GM19035 (cell line): ENCODE measurements at regions not wholly inside any gene's neighbourhood (a gene's known extent, or its start where the extent isn't known, plus 50 kb on each side); places are given as distances from the start of the nearest gene placed in this dataset.

Source experiments
- ATAC-seq: cut with Tn5 transposase; IDR thresholded peaks from one replicate; pipeline ENCODE4 v1.9.1; 2021; ENCODE audit not compliant: unreplicated experiment

DNA sequence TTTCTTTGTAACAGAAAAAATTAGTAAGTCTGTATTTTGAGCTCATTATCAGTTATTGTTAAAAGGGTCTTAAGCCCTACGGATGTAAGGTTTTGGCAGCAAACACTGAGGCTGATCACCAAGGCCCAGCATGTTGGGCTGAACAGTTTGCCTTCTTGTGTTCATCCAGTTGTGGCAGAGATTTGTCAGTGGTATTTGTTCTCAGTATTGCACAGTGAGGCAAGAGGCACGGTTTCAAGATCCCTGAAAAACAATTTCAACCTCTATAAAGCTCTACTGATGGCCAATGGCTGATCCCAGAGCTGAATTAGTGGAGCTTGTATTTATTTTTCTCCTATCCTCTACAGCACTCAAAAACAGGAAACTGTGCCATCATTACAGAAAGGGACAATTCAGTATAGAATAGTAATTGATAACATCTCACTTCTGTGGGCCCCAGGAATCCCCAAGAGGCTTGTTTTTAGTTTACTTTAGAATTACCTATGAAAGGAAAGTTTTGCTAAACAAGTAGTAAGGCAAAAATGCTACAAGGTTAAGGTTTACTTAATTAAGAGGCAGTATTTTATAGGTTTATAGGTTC, 191.8 kb upstream of the RAB4A start:
- ATAC-seq: no peak

DNA sequence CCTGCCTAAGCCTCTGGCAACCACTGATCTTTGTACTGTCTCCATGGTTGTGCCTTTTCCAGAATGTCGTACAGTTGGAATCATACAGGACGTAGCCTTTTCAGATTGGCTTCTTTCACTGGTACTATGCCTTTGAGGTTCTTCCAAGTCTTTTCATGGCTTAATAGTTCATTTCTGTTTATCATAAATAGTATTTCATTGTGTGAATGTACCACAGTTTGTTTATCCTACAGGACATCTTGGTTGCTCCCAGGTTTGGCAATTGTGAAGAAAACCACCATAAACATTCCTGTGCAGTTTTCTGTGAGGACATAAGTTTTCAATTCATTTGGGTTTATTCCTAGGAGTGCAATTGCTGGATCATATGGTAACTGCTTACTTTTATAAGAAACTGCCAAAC, 190.6 kb upstream of the RAB4A start:
- no peak for ATAC-seq

DNA sequence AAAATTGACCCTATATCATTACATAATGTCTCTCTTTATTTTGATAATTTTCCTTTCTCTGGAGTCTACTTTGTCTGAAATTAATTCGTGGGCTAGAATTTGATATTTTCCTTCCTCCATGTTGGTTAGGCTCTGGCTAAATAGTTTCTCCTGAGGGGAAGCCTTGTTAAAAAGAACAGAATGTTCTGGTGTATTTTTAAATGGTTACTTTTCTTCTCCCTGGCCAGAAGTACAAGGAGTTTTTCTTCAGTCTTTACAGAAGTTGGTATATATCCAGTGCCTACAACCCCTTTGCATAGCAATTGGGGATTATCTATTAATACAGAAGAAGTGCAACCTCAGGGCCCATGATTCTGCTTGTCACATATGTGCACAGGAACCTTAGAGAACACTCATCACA, 185.6 kb upstream of the RAB4A start:
- ATAC-seq: no peak

DNA sequence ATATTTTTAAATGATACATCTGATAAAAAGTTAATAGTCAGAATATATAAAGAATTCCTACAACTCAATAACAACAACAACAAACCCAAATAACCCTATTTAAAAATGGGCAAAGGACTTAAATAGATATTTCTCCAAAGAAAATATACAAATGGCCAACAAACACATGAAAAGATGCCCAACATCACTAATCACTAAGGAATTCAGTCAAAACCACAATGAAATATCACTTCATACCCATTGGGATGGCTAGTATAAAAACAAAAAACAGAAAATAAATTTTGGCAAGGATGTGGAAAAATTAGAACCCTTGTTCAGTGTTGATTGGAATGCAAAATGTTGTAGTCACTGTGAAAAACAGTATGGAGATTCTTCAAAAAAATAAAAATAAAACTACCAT, 184.8 kb upstream of the RAB4A start:
- no peak for ATAC-seq

DNA sequence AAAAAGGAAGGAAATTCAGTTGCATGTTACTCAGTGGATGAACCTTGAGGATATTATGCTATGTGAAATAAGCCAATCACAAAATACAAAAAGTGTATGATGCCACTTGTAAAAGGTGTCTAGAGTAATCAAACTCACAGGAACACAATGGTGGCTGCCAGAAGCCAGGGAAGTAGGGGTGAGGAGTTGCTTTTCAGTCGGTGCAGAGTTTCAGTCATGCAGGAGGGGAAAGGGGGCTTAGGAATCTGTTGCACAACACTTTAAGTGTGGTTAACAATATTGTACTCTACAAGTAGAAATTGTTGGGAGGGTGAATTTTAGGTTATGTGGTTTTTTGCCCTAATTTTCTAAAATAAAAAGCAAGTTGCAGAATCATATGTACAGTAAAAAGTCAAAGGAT, 184.2 kb upstream of the RAB4A start:
- no peak for ATAC-seq

DNA sequence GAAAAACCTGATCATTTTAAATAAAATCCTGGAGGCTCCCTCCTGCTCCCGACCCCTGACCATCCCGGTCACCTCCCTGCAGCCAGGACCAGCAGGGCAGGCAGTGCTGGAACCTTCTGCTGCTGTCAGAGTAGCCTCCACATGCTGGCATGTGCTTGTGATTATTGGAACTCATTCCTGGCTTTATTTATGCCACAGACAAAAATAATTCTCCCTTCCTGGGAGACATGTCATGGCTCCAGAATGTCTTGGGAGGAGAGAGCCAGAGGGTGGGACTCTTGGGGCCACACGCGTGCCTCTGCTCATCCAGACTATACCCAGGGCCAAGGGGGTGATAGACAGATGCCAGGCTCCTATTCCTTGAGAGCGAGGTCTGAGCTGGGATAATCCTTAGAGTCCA, 183.6 kb upstream of the RAB4A start:
- ATAC-seq: no peak

DNA sequence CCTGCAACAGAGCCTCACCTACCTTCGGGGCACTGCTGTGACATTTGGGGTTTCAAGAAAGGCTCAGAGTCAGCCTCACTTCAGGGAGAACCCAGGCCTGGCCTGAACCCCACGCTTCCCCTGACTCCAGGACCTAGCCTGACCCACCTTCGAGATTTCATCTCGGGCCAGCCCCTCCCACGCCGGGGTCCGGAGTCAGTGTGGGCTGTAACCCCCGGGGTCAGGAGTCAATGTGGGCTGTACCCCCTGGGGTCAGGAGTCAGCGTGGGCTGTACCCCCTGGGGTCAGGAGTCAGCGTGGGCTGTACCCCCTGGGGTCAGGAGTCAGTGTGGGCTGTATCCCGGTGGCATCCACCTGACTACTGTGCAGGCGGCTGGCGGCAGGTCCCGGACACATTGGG, 183.0 kb upstream of the RAB4A start:
- ATAC-seq: no peak

DNA sequence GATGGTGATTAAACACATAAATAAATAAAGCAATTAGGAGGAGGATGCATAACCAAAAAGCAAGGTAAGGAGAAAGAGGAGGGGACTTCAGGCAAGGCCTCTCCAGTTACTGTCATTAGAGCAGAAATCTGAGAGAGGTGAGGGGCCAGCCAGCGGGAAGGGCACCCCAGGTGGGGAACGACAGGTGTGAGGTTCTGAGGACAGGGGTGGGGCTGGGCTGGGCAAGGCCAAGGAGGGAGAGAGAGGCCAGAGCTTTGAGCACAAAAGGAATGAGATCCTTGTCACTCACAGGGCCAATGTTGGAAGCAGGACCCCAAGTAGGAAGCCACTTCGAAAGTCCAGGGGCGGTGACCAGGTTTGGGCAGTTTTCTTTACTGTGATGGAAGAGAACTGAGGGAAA, 182.2 kb upstream of the RAB4A start:
- ATAC-seq: no peak

DNA sequence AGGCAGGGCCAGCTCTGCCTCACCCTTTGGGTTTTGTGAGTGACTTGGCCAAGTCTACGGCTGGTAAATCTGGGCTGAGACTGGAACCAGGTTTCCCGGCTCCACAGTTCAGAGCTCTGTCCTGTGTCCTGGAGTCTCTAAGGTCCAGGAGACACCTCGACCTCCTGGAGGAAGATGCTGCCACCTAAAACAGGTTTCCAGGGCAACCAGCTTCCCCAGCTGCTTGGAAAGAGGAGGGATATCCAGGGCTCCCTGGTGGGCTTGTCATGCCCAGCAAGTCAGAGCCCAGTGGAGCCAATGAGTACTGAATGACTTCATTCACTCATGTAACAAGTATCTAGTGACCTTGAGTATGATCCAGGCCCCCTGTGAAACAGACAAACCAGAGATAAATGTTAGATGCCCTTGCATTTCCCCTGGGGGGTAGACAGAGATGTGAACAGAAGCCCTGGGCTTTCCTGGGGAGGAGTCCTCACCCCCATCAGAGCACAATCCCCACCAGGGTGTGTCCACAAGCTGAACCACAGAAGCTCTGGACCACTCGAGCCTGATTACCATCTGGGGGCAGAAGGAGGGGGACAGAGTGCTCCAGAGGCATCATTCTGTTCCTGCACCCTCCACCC, 181.2 kb upstream of the RAB4A start:
- no peak for ATAC-seq

DNA sequence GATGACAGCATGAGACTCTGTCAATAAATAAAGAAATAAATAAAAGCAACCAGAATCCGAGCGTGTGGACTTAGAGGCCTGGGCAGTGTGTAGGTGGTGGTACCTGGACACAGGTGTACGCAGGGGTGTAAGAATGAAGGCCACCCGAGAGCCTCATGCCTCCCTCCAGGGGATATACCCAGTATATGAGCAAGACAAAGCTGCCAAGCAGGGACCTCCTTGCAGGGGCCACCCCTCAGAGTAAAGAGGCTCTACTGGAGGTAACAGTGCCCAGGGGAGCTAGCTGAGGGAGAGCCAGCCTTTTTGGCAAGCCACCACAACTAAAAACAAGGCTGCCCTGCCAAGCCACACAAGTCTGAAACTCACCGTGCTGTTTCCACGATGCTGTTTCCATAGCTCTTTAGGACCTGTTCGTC, 179.2 kb upstream of the RAB4A start:
- ATAC-seq: no peak

DNA sequence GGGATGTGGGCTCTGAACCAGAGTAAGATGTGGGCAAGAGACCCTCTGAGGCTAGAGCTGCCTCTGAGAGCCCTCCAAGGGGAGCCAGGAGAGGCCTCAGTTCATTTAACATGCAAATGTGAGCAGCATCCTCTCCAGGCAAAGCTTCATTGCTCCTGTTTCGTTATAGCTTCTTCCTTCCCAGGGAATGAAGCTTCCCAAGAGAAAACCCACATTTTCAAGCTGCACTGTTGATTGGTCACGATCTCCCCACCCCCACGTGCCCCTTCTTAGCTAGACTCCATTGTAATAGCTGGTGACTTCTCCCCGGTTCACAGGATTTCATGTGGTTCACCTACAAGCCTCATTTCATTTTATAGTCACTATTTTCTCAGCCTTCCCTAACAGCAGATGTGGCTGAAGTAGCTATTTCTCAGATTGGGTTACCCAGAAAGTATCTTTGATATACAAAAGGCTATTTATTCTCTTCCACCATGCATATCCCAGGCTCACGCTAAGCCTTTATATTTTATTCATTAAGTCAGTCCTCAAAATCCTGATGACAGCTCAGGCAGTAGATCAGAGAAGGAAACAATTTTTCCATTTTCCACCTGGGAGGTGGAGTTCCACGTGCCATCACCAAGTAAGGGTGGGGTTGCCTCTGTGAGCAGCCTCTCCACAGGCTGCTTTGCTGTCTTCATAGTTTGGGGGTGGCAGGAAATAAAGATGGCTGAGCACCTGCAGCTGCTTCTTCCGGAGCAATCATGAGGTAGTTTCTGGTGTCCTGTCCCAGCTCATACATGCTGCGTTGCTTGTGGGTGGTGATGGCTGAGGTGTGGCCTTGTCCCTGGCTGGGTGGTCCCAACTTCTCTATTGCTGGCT, 178.3 kb upstream of the RAB4A start:
- ATAC-seq: no peak

DNA sequence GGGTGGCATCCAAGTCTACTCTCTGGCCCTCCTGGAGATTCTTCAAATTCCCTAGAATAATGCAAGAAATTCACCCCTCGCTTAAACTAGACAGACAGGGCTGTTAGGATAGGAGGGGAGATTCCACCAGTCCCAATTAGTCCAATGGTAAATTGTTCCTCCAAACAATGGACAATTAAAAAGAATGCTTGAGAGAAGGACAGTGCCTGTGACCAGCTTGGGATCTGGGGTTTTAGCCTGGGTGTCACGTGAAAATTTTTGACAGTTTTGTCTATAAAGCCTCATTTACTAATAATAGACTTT, 177.7 kb upstream of the RAB4A start:
- no peak for ATAC-seq

DNA sequence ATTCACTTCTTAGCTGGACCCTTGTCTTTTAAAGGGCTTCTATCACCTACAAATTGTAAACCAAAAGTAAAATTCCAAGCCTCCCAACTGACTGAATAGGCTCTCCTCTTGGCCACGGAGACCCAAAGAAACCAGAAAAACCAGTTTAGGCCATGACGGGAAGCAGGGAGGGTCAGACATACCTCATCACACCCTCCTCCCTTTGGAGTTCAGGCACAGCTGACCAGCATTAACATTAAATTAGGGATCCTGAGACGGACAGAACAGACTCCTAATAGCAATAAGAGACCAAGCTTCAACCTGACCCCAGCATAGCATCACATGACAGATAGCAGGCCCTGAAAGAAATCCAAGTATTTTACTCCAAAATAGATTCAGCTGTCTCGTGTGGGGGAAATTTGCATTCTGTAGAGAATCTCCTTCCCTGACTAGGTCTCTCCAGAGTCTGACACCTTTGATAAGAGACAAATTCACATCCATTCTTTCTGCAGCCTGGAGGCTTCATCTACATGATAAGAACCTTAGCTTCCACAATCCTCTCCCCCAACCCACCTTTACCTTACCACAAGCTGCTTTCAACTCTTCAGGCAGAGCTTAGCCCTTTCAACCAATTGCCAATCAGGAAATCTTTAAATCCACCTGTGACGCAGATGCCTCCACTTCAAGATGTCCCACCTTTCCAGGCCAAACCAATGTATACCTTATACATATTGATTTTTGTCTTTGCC, 177.1 kb upstream of the RAB4A start:
- no peak for ATAC-seq

DNA sequence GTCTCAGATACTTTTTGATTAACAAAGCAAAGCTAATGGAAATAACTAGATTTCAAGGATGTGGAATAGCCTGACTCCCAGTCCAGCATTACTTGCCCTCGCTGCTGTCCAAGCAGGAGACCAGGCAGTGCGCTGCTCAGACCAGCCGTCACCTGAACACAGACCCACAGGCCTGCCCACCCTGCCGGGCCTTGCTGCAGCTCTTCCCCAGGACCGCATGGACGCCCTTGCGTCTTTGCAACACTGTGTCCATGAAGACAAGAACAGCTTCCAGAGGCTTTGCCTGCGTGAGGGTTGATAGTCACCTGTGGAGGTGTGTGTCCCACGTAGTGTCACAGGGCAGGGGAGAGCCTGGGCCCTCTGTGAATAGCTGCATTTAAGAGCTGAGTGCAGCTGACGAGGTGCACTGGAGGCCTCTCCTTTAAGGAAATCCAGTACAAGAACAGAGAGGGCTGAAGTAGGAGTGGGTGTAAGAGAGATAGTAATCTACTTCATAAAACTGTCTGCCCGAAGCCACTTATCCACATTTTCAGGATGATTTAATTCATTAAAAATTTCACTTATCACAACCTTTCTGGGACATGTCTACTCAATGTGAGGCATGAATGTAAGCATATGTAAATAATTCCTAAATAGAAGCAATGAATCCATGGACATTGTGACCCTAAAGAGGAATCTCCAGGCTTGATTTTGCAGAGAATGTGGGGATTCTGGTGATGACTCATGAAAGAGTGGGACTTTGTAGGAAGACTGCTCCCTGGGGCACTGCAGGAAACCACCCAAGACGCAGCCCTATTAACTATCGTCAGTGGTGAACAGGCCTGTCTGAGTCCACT, 176.2 kb upstream of the RAB4A start:
- ATAC-seq: no peak

DNA sequence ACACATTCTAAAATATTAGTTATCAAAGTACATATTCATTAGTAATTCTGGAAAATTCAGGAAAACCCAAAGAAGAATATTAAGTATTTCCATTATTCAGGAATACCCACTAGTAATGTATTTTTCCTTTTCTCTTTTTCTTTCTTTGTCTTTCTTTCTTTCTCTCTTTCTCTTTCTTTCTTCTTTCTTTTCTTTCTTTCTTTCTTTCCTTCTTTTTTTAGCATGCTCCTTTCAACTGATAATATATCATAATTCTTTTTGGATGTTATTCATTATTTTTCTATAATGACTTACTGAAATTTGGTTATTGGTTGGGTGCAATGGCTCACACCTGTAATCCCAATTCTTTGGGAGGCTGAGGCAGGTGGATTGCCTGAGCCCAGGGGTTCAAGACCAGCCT, 175.6 kb upstream of the RAB4A start:
- ATAC-seq: no peak

DNA sequence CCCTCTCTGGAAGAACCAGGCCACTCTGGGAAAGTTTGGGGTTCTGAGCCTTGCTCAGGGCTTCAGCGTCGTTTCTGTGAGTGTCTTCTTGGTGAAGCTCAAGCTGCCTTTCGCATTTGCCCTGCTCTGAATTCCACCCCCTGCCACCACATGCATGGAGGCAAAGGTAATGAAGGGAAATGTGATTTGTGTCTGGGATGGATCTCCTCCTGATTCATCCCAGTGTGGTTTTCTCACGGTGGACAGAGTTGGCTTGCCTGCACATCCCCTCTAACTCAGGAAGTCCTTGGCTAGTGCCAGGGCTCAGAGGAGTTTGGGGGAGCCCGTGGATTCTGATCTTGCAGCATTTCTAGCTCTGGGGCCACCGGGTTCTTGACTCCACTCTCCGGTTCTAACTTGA, 173.6 kb upstream of the RAB4A start:
- ATAC-seq: no peak

DNA sequence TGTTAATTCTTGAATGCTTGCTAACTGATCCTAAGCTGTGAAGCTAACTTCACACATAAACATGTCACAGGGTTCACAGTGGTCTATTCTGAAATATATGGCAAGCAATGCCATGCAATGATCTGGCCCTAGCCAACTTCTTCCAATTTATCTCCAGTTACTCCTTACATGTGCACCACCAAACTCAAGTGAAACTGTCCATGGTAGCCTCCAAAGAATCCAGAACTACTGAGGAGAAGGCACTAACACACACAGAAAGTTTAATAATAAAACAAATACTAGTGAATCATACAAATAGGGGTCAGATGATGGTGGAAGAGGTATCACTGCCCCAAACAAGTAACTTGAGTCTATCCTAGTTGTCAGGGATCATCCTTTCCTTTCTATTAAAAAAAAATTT, 172.6 kb upstream of the RAB4A start:
- no peak for ATAC-seq

DNA sequence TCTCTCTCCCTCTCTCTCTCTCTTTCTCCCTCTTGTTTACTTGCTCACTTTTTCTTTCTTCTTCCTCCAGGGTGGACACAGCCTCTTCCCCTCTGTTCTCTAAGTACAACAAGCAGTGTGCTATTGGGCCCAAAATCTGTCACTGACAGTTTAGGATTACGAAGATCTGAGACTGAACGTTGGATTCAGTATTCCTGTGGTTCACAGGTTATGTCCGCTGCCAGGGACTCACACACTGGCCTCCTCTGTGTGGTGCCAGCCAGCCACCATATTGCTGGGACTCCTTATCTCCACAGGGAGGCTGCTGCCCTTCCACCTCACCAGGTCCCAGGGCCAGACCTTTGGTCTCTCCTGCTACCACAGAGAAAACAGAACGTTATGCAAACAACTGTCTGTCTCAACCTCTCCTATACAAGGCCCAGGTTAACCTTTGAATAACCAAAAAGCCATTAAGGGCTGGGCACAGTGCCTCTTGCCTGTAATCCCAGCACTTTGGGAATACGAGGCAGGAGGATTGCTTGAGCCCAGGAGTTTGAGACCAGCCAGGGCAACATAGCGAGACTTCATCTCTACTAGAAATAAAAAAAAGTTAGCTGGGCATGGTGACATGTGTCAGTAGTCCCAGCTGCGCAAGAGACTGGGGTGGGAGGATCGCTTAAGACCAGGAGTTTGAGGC, 171.9 kb upstream of the RAB4A start:
- ATAC-seq: no peak

DNA sequence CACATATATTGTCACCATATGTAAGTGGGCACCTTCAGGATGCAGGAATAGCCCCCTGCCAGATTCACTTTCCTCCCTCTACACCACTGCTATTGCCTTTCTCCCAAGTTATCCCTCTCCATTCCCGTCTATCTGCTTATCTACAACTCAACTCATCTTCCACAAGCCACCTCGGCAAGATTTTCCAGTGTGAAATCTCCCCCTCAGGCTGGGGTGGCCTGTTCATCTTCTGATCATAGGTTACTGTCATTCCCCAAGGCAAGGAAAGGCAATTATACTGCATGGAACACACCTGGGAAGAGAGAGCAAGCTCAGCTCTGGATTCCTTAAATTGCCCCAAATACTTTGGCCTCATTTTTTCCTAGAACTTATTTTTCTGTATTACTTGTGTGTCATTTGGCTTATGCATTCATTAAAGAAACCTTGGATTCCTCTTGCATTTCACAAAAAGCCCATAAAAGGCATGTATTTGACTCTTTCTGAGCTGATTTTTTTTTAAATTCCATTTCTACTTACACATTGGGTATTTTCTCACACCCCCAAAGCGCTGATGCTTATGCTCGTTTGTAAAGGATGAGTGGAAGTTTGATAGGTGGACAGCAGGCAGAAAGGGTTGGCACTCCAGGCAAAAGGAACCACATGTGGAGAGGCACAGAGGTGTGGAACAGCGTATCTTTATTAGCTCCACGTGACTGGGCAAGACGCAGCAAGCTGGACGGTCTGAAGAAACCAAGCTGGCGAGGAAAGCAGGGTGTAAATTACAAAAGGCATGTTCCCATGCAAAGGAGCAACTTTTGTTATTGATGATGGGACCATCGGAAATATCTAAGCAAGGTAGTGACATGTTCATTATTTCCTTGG, 169.7 kb upstream of the RAB4A start:
- no peak for ATAC-seq
